H9 (cell line): ENCODE measurements at regions not wholly inside any gene's neighbourhood (a gene's known extent, or its start where the extent isn't known, plus 50 kb on each side); places are given as distances from the start of the nearest gene placed in this dataset.

Source experiments
- DNase-seq: peaks from one replicate; pipeline ENCODE4 v3.0.0-alpha.2; 2017
- H2AFZ ChIP-seq: one replicate; pipeline ENCODE4 v1.6.1; 2013; ENCODE audit warnings: mild to moderate bottlenecking, low read length, control low read depth, moderate library complexity
- H2AK5ac ChIP-seq: 2 replicates; pipeline ENCODE4 v1.6.1; 2013; ENCODE audit warnings: low read length, control low read depth, mixed read lengths; ENCODE audit not compliant: insufficient read length
- H2BK120ac ChIP-seq: one replicate; pipeline ENCODE4 v1.6.1; 2013; ENCODE audit warnings: low read depth, mild to moderate bottlenecking, low read length, control low read depth, inconsistent platforms; ENCODE audit not compliant: poor library complexity, severe bottlenecking
- H2BK12ac ChIP-seq: 2 replicates; pipeline ENCODE4 v1.6.1; 2013; ENCODE audit warnings: low read length, control low read depth, mixed read lengths, low read depth; ENCODE audit not compliant: insufficient read length
- H2BK15ac ChIP-seq: 2 replicates; pipeline ENCODE4 v1.6.1; 2013; ENCODE audit warnings: low read depth, low read length, control low read depth
- H2BK20ac ChIP-seq: one replicate; pipeline ENCODE4 v1.6.1; 2013; ENCODE audit warnings: low read depth, mild to moderate bottlenecking, low read length, control low read depth, inconsistent platforms; ENCODE audit not compliant: poor library complexity, severe bottlenecking
- H2BK5ac ChIP-seq: 2 replicates; pipeline ENCODE4 v1.6.1; 2013; ENCODE audit warnings: low read length, control low read depth, mixed read lengths; ENCODE audit not compliant: insufficient read length
- H3K14ac ChIP-seq: 2 replicates; pipeline ENCODE4 v1.6.1; 2013; ENCODE audit warnings: low read length, control low read depth; ENCODE audit not compliant: insufficient read depth
- H3K18ac ChIP-seq: 2 replicates; pipeline ENCODE4 v1.6.1; 2013; ENCODE audit warnings: low read depth, mild to moderate bottlenecking, mixed read lengths, low read length, control low read depth; ENCODE audit not compliant: insufficient read length
- H3K23ac ChIP-seq: 2 replicates; pipeline ENCODE4 v1.6.1; 2013; ENCODE audit warnings: low read length, control low read depth, mixed read lengths, low read depth; ENCODE audit not compliant: insufficient read length
- H3K23me2 ChIP-seq: 2 replicates; pipeline ENCODE4 v1.6.1; 2013; ENCODE audit warnings: low read depth, mild to moderate bottlenecking, mixed read lengths, low read length, control low read depth; ENCODE audit not compliant: insufficient read length, poor library complexity, severe bottlenecking
- H3K27ac ChIP-seq: 2 replicates; pipeline ENCODE4 v1.5.1; 2013; ENCODE audit warnings: low read length, control low read depth, mixed read lengths, low read depth; ENCODE audit not compliant: insufficient read length
- H3K27me3 ChIP-seq: 2 replicates; pipeline ENCODE4 v1.6.1; 2013; ENCODE audit warnings: low read length, control low read depth, inconsistent platforms; ENCODE audit not compliant: insufficient read depth
- H3K4ac ChIP-seq: 2 replicates; pipeline ENCODE4 v1.6.1; 2013; ENCODE audit warnings: low read depth, mild to moderate bottlenecking, control low read depth, inconsistent platforms, low read length, moderate library complexity
- H3K4me1 ChIP-seq: 2 replicates; pipeline ENCODE4 v1.6.1; 2013; ENCODE audit warnings: low read length, control low read depth, inconsistent platforms; ENCODE audit not compliant: insufficient read depth
- H3K4me2 ChIP-seq: 2 replicates; pipeline ENCODE4 v1.6.1; 2013; ENCODE audit warnings: low read length, control low read depth, mixed read lengths; ENCODE audit not compliant: insufficient read length, insufficient read depth
- H3K56ac ChIP-seq: 2 replicates; pipeline ENCODE4 v1.6.1; 2013; ENCODE audit warnings: low read depth, mild to moderate bottlenecking, mixed read lengths, low read length, control low read depth; ENCODE audit not compliant: insufficient read length
- H3K79me1 ChIP-seq: 2 replicates; pipeline ENCODE4 v1.6.1; 2013; ENCODE audit warnings: low read depth, mild to moderate bottlenecking, moderate library complexity, low read length, control low read depth, inconsistent platforms; ENCODE audit not compliant: insufficient read depth, poor library complexity, severe bottlenecking
- H3K79me2 ChIP-seq: 2 replicates; pipeline ENCODE4 v1.6.1; 2013; ENCODE audit warnings: low read length, control low read depth, inconsistent platforms; ENCODE audit not compliant: insufficient read depth
- H3K9ac ChIP-seq: 2 replicates; pipeline ENCODE4 v1.6.1; 2013; ENCODE audit warnings: low read length, control low read depth, mixed read lengths; ENCODE audit not compliant: insufficient read length; ENCODE audit errors: extremely low read depth
- H3K9me3 ChIP-seq: one replicate; pipeline ENCODE4 v1.6.1; 2013; ENCODE audit warnings: low read depth, low read length, inconsistent platforms; ENCODE audit not compliant: control insufficient read depth
- H3T11ph ChIP-seq: one replicate; pipeline ENCODE4 v1.6.1; 2013; ENCODE audit warnings: mild to moderate bottlenecking, low read length, control low read depth, inconsistent platforms
- H4K20me1 ChIP-seq: one replicate; pipeline ENCODE4 v1.6.1; 2013; ENCODE audit not compliant: control insufficient read depth, insufficient read length, insufficient read depth
- H4K5ac ChIP-seq: 2 replicates; pipeline ENCODE4 v1.6.1; 2013; ENCODE audit warnings: low read depth, mild to moderate bottlenecking, mixed read lengths, low read length, control low read depth; ENCODE audit not compliant: insufficient read length
- H4K8ac ChIP-seq: replicated peaks from 2 replicates; pipeline ENCODE4 v1.6.1; 2013; ENCODE audit warnings: low read length, control low read depth, mixed read lengths, low read depth; ENCODE audit not compliant: insufficient read length
- H4K91ac ChIP-seq: 2 replicates; pipeline ENCODE4 v1.6.1; 2013; ENCODE audit warnings: low read depth, mild to moderate bottlenecking, moderate library complexity, mixed read lengths, low read length, control low read depth; ENCODE audit not compliant: insufficient read length
- H3K27ac Mint-ChIP-seq, 3 experiments: 2 replicates in 2 of 3; 3 replicates in 1 of 3; pipeline ENCODE4 v1.8.0; 2020 to 2021; ENCODE audit warnings: mixed read lengths in 3 of 3, mild to moderate bottlenecking in 1 of 3, moderate library complexity in 1 of 3
- H3K27me3 Mint-ChIP-seq: 2 replicates; pipeline ENCODE4 v1.8.0; 2021; ENCODE audit warnings: low read depth, mild to moderate bottlenecking, moderate library complexity, mixed read lengths
- H3K36me3 Mint-ChIP-seq, 3 experiments: 2 replicates in 2 of 3; 3 replicates in 1 of 3; pipeline ENCODE4 v1.8.0; 2020 to 2021; ENCODE audit warnings: low read depth in 3 of 3, mixed read lengths in 3 of 3; ENCODE audit not compliant: insufficient read depth in 1 of 3
- H3K4me1 Mint-ChIP-seq, 2 experiments: 2 replicates each; pipeline ENCODE4 v1.8.0; 2020; ENCODE audit warnings: mixed read lengths in 2 of 2
- H3K4me3 Mint-ChIP-seq, 2 experiments: 2 replicates in 1 of 2; 3 replicates in 1 of 2; pipeline ENCODE4 v1.8.0; 2020 to 2021; ENCODE audit warnings: mild to moderate bottlenecking in 2 of 2, mixed read lengths in 2 of 2, moderate library complexity in 1 of 2
- H3K9me3 Mint-ChIP-seq, 2 experiments: 2 replicates in 1 of 2; 3 replicates in 1 of 2; pipeline ENCODE4 v1.8.0; 2020; ENCODE audit warnings: mild to moderate bottlenecking in 2 of 2, mixed read lengths in 2 of 2, moderate library complexity in 1 of 2
- CTCF ChIP-seq: fragments of 200-600 bp; sonication (generic); conservative IDR thresholded peaks from 3 replicates; pipeline ENCODE4 v1.8.0; 2021; ENCODE audit warnings: antibody characterized with exemption, mild to moderate bottlenecking
- WGBS: extraction: QIAGEN DNeasy Blood & Tissue Kit; methylation state at CpG from one replicate; pipeline ENCODE4 v1.1.7; 2013; ENCODE audit warnings: missing lambda C conversion rate, low lambda C conversion rate, mixed read lengths; ENCODE audit not compliant: insufficient read length; ENCODE audit errors: extremely low coverage; 5-methylcytosine and 5-hydroxymethylcytosine counted together

GRCh38 chr5:57768745-57769144, 286.1 kb upstream of the ACTBL2 start:
- Histone ChIP-seq H3K23me2 (no peaks in the 10 kb centered on the region), H3K9me3 (no peaks in the 10 kb centered on the region), H3K79me1 (no peaks in the 10 kb centered on the region), H2BK15ac (no peak overlapping the region), H2BK120ac (no peak overlapping the region), H4K20me1 (no peaks in the 10 kb centered on the region), H3K9ac (no peak overlapping the region), H3T11ph (no peak overlapping the region), H3K27me3 (no peaks in the 10 kb centered on the region), H4K8ac (no peak overlapping the region), H2AFZ (no peak overlapping the region), H4K5ac (no peak overlapping the region), H2AK5ac (no peak overlapping the region), H2BK12ac (no peak overlapping the region), H3K4me2 (no peak overlapping the region), H3K14ac (no peak overlapping the region), H2BK20ac (no peak overlapping the region), H3K4me1 (0 out of 2 replicates have a peak, but pooled peaks cover 2% of the 10 kb centered on the region), H3K27ac (no peak overlapping the region), H3K79me2 (no peaks in the 10 kb centered on the region), H3K23ac (no peak overlapping the region), H3K4ac (no peak overlapping the region), H4K91ac (no peak overlapping the region), H3K18ac (no peak overlapping the region), H3K56ac (no peak overlapping the region), H2BK5ac (no peak overlapping the region)
- no CpG with 5 or more reads among the region's 4 CpGs for WGBS
- TF ChIP-seq CTCF, result no peak
- H3K27ac Mint-ChIP-seq, result no peak overlapping the region
- no peaks in the 10 kb centered on the region for H3K9me3 Mint-ChIP-seq
- no peak for DNase-seq
- no peaks in the 10 kb centered on the region for H3K36me3 Mint-ChIP-seq
- no peak overlapping the region for H3K4me3 Mint-ChIP-seq
- no peaks in the 10 kb centered on the region for H3K27me3 Mint-ChIP-seq
- peaks cover 3 to 6% of the 10 kb centered on the region in 2 experiments; a peak in 3 of 4 replicates for H3K4me1 Mint-ChIP-seq
